HEK293 (cell line): ENCODE measurements at regions not wholly inside any gene's neighbourhood (a gene's known extent, or its start where the extent isn't known, plus 50 kb on each side); places are given as distances from the start of the nearest gene placed in this dataset.

Experiments
- GLIS1 ChIP-seq: fragments of 450-650 bp; formaldehyde crosslinking; IDR thresholded peaks from 2 replicates; pipeline ENCODE4 v1.5.1; 2016; ENCODE audit warnings: missing biosample characterization, missing genetic modification characterization
- KLF7 ChIP-seq: fragments of 450-650 bp; formaldehyde crosslinking; IDR thresholded peaks from 2 replicates; pipeline ENCODE4 v1.5.1; 2016; ENCODE audit warnings: missing biosample characterization, missing genetic modification characterization, borderline replicate concordance
- TCF7L2 ChIP-seq: IDR thresholded peaks from 2 replicates; pipeline ENCODE4 v1.6.1; 2011; ENCODE audit warnings: low read depth, mild to moderate bottlenecking, inconsistent platforms, low read length, moderate library complexity, borderline replicate concordance
- ZNF175 ChIP-seq: fragments of 450-650 bp; formaldehyde crosslinking; IDR thresholded peaks from 2 replicates; pipeline ENCODE4 v1.5.1; 2016; ENCODE audit warnings: missing biosample characterization, missing genetic modification characterization
- ZNF23 ChIP-seq: fragments of 450-650 bp; formaldehyde crosslinking; IDR thresholded peaks from 2 replicates; pipeline ENCODE4 v1.5.1; 2016; ENCODE audit warnings: missing biosample characterization, missing genetic modification characterization, borderline replicate concordance
- ZNF394 ChIP-seq: fragments of 450-650 bp; formaldehyde crosslinking; IDR thresholded peaks from 2 replicates; pipeline ENCODE4 v1.5.1; 2016; ENCODE audit warnings: missing biosample characterization, missing genetic modification characterization, mild to moderate bottlenecking, moderate library complexity, borderline replicate concordance
- TF ChIP-seq, protein P1 (sequence below): fragments of 450-650 bp; formaldehyde crosslinking; IDR thresholded peaks from 2 replicates; pipeline ENCODE4 v1.5.1; 2016; ENCODE audit warnings: missing biosample characterization, missing genetic modification characterization
- TF ChIP-seq, protein P2 (sequence below): sonication (generic); formaldehyde crosslinking; IDR thresholded peaks from 2 replicates; pipeline ENCODE4 v1.8.1; 2022; ENCODE audit warnings: mild to moderate bottlenecking, moderate library complexity, missing genetic modification reagents
- TF ChIP-seq, protein P3 (sequence below): fragments of 450-650 bp; formaldehyde crosslinking; IDR thresholded peaks from 2 replicates; pipeline ENCODE4 v1.5.1; 2016; ENCODE audit warnings: missing biosample characterization, missing genetic modification characterization, low read depth
- TF ChIP-seq, protein P4 (sequence below): fragments of 450-650 bp; formaldehyde crosslinking; IDR thresholded peaks from 2 replicates; pipeline ENCODE4 v1.5.1; 2016; ENCODE audit warnings: missing biosample characterization, missing genetic modification characterization

DNA sequence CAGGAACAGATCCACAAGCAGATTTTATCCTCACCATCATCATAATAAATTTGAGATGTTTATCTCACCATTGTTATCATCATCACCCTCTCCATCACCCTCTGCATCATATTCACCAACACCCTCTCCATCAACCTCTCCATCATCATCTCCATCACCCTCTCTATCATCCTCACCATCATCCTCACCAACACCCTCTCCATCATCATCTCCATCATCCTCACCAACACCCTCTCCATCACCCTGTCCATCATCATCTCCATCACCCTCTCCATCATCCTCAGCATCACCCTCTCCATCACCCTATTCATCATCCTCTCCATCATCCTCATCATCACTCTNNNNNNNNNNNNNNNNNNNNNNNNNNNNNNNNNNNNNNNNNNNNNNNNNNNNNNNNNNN is 567.0 kb upstream of the SGCD start:
- TF ChIP-seq, protein P1, sequence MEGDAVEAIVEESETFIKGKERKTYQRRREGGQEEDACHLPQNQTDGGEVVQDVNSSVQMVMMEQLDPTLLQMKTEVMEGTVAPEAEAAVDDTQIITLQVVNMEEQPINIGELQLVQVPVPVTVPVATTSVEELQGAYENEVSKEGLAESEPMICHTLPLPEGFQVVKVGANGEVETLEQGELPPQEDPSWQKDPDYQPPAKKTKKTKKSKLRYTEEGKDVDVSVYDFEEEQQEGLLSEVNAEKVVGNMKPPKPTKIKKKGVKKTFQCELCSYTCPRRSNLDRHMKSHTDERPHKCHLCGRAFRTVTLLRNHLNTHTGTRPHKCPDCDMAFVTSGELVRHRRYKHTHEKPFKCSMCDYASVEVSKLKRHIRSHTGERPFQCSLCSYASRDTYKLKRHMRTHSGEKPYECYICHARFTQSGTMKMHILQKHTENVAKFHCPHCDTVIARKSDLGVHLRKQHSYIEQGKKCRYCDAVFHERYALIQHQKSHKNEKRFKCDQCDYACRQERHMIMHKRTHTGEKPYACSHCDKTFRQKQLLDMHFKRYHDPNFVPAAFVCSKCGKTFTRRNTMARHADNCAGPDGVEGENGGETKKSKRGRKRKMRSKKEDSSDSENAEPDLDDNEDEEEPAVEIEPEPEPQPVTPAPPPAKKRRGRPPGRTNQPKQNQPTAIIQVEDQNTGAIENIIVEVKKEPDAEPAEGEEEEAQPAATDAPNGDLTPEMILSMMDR (tag by site-specific recombination), result no peak
- TF ChIP-seq TCF7L2 (no peak), KLF7 (tag by site-specific recombination) (no peak), ZNF23 (tag by site-specific recombination) (no peak), GLIS1 (tag by site-specific recombination) (no peak), ZNF175 (tag by site-specific recombination) (no peak), ZNF394 (tag by site-specific recombination) (no peak)
- TF ChIP-seq, protein P2, sequence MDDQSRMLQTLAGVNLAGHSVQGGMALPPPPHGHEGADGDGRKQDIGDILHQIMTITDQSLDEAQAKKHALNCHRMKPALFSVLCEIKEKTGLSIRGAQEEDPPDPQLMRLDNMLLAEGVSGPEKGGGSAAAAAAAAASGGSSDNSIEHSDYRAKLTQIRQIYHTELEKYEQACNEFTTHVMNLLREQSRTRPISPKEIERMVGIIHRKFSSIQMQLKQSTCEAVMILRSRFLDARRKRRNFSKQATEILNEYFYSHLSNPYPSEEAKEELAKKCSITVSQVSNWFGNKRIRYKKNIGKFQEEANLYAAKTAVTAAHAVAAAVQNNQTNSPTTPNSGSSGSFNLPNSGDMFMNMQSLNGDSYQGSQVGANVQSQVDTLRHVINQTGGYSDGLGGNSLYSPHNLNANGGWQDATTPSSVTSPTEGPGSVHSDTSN, result no peak
- TF ChIP-seq, protein P3, sequence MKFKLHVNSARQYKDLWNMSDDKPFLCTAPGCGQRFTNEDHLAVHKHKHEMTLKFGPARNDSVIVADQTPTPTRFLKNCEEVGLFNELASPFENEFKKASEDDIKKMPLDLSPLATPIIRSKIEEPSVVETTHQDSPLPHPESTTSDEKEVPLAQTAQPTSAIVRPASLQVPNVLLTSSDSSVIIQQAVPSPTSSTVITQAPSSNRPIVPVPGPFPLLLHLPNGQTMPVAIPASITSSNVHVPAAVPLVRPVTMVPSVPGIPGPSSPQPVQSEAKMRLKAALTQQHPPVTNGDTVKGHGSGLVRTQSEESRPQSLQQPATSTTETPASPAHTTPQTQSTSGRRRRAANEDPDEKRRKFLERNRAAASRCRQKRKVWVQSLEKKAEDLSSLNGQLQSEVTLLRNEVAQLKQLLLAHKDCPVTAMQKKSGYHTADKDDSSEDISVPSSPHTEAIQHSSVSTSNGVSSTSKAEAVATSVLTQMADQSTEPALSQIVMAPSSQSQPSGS (tag by site-specific recombination), result no peak
- TF ChIP-seq, protein P4, sequence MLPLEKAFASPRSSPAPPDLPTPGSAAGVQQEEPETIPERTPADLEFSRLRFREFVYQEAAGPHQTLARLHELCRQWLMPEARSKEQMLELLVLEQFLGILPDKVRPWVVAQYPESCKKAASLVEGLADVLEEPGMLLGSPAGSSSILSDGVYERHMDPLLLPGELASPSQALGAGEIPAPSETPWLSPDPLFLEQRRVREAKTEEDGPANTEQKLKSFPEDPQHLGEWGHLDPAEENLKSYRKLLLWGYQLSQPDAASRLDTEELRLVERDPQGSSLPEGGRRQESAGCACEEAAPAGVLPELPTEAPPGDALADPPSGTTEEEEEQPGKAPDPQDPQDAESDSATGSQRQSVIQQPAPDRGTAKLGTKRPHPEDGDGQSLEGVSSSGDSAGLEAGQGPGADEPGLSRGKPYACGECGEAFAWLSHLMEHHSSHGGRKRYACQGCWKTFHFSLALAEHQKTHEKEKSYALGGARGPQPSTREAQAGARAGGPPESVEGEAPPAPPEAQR (tag by site-specific recombination), result no peak
